GM18861 (cell line): ENCODE measurements at regions not wholly inside any gene's neighbourhood (a gene's known extent, or its start where the extent isn't known, plus 50 kb on each side); places are given as distances from the start of the nearest gene placed in this dataset.
"Not testable (repeated sequence)": the region's sequence is repeated elsewhere in the genome, so short reads cannot be mapped to it uniquely, and the experiment has no call there.

Experiments
- ATAC-seq: cut with Tn5 transposase; IDR thresholded peaks from one replicate; pipeline ENCODE4 v1.9.1; 2021; ENCODE audit not compliant: unreplicated experiment

GRCh38 chr6:137933696-137934095 is 66.6 kb downstream of the TNFAIP3 start:
- no peak for ATAC-seq

GRCh38 chr6:137936798-137937197 is 69.7 kb downstream of the TNFAIP3 start:
- ATAC-seq, result no peak

- ATAC-seq, result no peak
These were observed 70.8 kb downstream of the TNFAIP3 start for GRCh38 chr6:137937834-137938233.

- no peak for ATAC-seq
These were observed 71.8 kb downstream of the TNFAIP3 start for GRCh38 chr6:137938770-137939379.

DNA sequence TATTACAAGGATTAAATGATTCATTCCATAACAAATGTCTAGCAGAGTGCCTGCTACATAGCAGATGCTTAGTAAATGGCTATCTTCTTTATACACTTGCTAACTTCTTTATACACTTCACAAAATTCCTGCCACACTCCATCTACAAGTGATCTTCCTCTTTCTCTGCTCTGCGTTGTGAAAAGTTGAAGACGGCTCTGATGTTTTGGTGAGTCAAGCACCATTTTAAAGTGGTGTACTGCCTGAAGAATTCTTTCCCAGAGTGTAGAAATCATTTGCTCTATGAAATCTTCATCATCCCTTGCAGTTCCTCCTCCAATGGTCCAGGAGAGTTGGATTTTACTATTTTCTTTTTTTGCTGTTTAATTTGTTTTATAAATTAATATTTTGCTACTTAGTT is 74.9 kb downstream of the TNFAIP3 start:
- no peak for ATAC-seq

- ATAC-seq, result no peak
These were observed 75.7 kb downstream of the TNFAIP3 start for GRCh38 chr6:137942736-137943135.

DNA sequence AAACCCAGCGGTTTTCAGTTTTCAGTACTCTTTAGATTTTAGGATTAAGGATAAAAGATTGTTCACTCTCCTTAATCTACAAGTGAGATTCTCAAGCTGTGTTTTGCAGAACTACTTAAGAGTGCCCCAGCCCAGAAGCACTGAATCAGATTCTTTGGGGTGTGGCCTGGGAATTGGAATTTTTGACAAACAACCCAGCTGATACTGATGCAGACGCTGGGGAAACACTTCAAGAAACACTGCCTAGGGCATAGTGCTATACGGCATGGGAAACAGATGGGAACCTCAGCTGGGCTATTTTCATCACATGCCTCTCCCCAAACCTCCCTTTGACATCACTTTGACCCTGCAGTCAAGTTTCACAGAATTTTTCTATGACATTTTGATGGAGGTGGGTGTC is 77.3 kb downstream of the TNFAIP3 start:
- ATAC-seq, result not testable (repeated sequence)

GRCh38 chr6:137944793-137945498 is 77.9 kb downstream of the TNFAIP3 start:
- peak; percentile 39 for ATAC-seq

DNA sequence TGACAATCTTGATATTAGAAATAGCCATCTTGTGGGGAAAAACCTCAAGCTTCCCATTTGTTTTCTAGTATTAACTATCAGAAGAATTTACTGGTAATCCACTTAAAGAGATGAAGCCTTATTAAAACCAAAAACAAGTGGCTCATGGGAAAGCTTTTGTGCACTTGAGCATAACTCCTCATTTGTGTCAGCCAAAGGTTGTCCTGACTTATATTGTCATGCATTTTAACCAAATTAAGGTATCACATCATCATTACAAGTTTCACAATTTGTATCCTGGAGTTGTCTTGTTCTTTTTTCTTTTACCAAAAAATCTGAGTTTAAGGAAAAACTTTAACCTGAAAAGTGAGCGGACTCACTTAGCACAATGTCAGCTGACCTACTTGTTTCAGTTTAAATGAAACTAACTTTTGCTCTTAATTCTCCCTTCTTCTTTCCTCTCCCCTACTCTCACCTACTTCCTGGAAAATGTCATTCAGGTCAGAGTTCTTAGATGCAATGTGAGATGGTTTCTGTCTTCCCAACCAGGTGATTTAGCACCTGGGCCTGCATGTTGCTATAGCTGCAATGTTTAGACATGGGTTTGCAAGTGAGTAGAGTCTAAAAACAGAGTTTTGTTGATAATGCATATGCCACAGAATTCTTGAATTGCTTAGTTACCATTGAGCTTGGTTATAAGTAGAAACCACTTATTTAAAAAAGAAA is 82.8 kb downstream of the TNFAIP3 start:
- peak; percentile 38 for ATAC-seq

DNA sequence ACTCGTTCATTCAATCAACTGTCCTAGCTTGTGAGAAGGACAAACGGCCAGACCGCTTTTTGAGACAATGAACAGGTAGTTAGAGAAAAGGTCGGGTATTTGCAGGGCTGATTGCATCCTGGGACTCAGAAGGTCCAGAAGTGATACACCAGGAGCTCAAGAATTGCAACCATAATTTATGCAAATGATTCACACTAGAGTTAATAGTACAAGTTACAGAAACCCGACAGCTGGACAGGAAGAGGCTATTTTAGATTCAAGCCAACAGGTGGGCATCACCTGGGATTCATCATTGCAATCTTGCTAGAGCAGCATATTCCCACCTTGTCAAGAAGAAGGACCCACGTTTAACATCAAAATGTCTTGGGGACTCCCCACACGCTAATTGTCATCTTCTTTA is 83.5 kb downstream of the TNFAIP3 start:
- peak; percentile 38 for ATAC-seq

DNA sequence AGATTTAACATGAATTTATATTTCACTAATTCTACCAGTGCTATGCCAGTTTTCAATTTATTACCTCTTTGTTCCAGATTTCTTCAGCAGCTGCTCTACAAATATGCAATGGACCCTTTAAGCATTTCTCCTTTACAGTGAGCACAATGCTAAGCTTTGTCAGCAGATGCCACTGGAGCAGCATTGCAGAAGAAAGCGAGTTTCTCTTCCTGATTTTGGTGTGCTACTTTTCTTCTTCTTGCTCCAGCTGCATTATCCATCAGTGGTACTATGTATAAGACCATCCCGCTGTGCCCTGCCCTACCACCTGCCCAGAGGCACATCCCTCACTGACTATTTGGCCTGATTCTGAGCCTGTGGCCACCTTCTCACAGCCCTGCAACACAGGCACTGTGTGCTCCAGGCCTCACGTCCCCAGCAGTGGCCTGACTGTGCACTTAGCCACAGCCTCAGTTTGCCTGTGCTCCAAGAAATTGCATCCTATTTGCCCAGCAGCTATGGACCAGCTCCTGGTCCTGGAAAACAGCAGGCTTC is 84.1 kb downstream of the TNFAIP3 start:
- peak; percentile 47 for ATAC-seq

GRCh38 chr6:137952247-137952646 is 85.2 kb downstream of the TNFAIP3 start:
- ATAC-seq, result no peak

- ATAC-seq, result no peak
These were observed 86.7 kb downstream of the TNFAIP3 start for GRCh38 chr6:137953761-137954160.

GRCh38 chr6:137954253-137954652 is 87.2 kb downstream of the TNFAIP3 start:
- ATAC-seq, result no peak

DNA sequence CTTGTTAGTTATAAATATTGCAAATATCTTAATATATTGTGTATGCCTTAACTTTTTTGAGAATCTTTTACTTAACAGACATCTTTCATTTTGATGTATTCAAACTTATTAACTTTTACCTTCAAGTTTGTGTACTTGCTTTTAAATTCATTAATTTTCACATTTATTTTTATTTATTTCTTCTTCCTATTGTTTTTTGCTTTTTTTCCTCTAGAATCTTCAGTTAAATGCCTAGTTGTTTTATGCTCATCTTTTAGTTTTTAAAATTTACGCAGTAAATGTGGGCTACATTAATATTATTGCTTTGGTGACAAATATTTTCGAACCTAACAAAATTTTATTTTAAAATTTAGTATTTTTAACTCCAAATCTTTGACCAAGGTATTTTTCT is 89.0 kb downstream of the TNFAIP3 start:
- ATAC-seq, result no peak

GRCh38 chr6:137957471-137957870 is 90.4 kb downstream of the TNFAIP3 start:
- ATAC-seq, result no peak

- no peak for ATAC-seq
These were observed 91.9 kb downstream of the TNFAIP3 start for GRCh38 chr6:137958811-137959565.

- ATAC-seq, result no peak
These were observed 95.7 kb downstream of the TNFAIP3 start for GRCh38 chr6:137962725-137963124.

DNA sequence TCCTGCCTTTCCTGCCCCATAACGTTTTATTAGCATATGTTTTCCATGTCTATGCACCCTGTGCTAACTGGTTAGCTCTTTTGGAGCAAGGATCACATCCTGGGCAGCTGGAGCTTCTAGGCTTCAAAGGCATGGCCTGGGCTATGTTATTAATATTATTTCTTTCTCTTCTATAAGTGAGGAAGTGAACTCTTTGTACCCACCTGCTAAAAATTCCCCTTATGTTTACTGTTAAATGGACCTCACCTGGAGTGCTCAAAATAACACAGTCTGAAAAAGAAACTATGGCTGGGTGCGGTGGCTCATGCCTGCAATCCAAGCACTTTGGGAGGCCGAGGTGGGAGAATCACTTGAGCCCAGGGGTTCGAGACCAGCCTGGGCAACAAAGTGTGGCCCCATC is 97.8 kb downstream of the TNFAIP3 start:
- ATAC-seq, result no peak

- no peak for ATAC-seq
These were observed 100.8 kb downstream of the TNFAIP3 start for GRCh38 chr6:137967689-137968454.

- no peak for ATAC-seq
These were observed 101.4 kb downstream of the TNFAIP3 start for GRCh38 chr6:137968455-137968804.
